GM23338 (cell line): ENCODE measurements at regions not wholly inside any gene's neighbourhood (a gene's known extent, or its start where the extent isn't known, plus 50 kb on each side); places are given as distances from the start of the nearest gene placed in this dataset.
A peak's percentile ranks its signal among the peaks of the same experiment; 100 is the strongest.

ENCODE experiments used
- ATAC-seq: fragments of 200-7000 bp; cut with Tn5 transposase; 3 replicates; pipeline ENCODE4 v1.9.1; 2020
- DNase-seq: peaks from one replicate; pipeline ENCODE4 v3.0.0-alpha.2; 2015; ENCODE audit warnings: low spot score
- H2AFZ ChIP-seq: fragments of 200-600 bp; sonication (generic); 2 replicates; pipeline ENCODE4 v1.8.0; 2016; ENCODE audit warnings: antibody characterized with exemption, mild to moderate bottlenecking, moderate library complexity
- H3F3A ChIP-seq: fragments of 200-600 bp; sonication (generic); replicated peaks from 2 replicates; pipeline ENCODE4 v1.8.0; 2017; ENCODE audit warnings: antibody characterized with exemption, mixed run types, low read depth
- H3K27ac ChIP-seq: fragments of 200-600 bp; sonication (generic); 2 replicates; pipeline ENCODE4 v1.6.1; 2016; ENCODE audit warnings: low read depth
- H3K27me3 ChIP-seq: fragments of 200-600 bp; sonication (generic); 2 replicates; pipeline ENCODE4 v1.8.0; 2016; ENCODE audit warnings: mild to moderate bottlenecking, mixed run types, moderate library complexity; ENCODE audit not compliant: insufficient read depth
- H3K36me3 ChIP-seq: fragments of 200-600 bp; sonication (generic); 2 replicates; pipeline ENCODE4 v1.8.0; 2016; ENCODE audit warnings: mild to moderate bottlenecking; ENCODE audit not compliant: insufficient read depth
- H3K4me1 ChIP-seq: fragments of 200-600 bp; sonication (generic); 2 replicates; pipeline ENCODE4 v1.8.0; 2016; ENCODE audit warnings: mild to moderate bottlenecking, moderate library complexity; ENCODE audit not compliant: insufficient read depth
- H3K4me2 ChIP-seq: fragments of 200-600 bp; sonication (generic); 2 replicates; pipeline ENCODE4 v1.7.1; 2017; ENCODE audit warnings: mixed run types
- H3K4me3 ChIP-seq: fragments of 200-600 bp; sonication (generic); 2 replicates; pipeline ENCODE4 v1.6.1; 2016; ENCODE audit warnings: mixed run types
- H3K79me2 ChIP-seq: fragments of 200-600 bp; sonication (generic); replicated peaks from 2 replicates; pipeline ENCODE4 v1.8.0; 2017; ENCODE audit warnings: mild to moderate bottlenecking; ENCODE audit not compliant: insufficient read depth
- H3K9me2 ChIP-seq: fragments of 200-600 bp; sonication (generic); 2 replicates; pipeline ENCODE4 v1.8.0; 2017; ENCODE audit not compliant: insufficient read depth
- H4K20me1 ChIP-seq: fragments of 200-600 bp; sonication (generic); replicated peaks from 2 replicates; pipeline ENCODE4 v1.8.0; 2017; ENCODE audit warnings: mild to moderate bottlenecking; ENCODE audit not compliant: insufficient read depth
- H3K27ac Mint-ChIP-seq: 2 replicates; pipeline ENCODE4 v1.8.0; 2020; ENCODE audit warnings: inconsistent platforms, mild to moderate bottlenecking, moderate library complexity, mixed read lengths
- H3K27me3 Mint-ChIP-seq: 3 replicates; pipeline ENCODE4 v1.8.0; 2022; ENCODE audit warnings: low read depth, mild to moderate bottlenecking, moderate library complexity, mixed read lengths, inconsistent platforms; ENCODE audit not compliant: insufficient read depth, poor library complexity
- H3K36me3 Mint-ChIP-seq: 3 replicates; pipeline ENCODE4 v1.8.0; 2021; ENCODE audit warnings: low read depth, mild to moderate bottlenecking, inconsistent platforms, moderate library complexity, mixed read lengths
- H3K4me1 Mint-ChIP-seq: 3 replicates; pipeline ENCODE4 v1.8.0; 2020; ENCODE audit warnings: mild to moderate bottlenecking, inconsistent platforms, mixed read lengths
- H3K4me3 Mint-ChIP-seq: 3 replicates; pipeline ENCODE4 v1.8.0; 2021; ENCODE audit warnings: moderate library complexity, mild to moderate bottlenecking, inconsistent platforms, mixed read lengths
- H3K9me3 Mint-ChIP-seq: 3 replicates; pipeline ENCODE4 v1.8.0; 2020; ENCODE audit warnings: moderate library complexity, mild to moderate bottlenecking, inconsistent platforms, mixed read lengths
- CREB1 ChIP-seq: fragments of 250-450 bp; sonication (Bioruptor Pico); IDR thresholded peaks from 2 replicates; pipeline ENCODE4 v1.5.0; 2020; ENCODE audit warnings: low read depth, mild to moderate bottlenecking, moderate library complexity
- EZH2 ChIP-seq: fragments of 200-600 bp; sonication (generic); IDR thresholded peaks from one replicate; pipeline ENCODE4 v1.8.0; 2017; ENCODE audit warnings: antibody characterized with exemption, mild to moderate bottlenecking, low read depth; ENCODE audit not compliant: unreplicated experiment
- EZH2phosphoT487 ChIP-seq: fragments of 200-600 bp; sonication (generic); IDR thresholded peaks from one replicate; pipeline ENCODE4 v1.8.1; 2018; ENCODE audit warnings: antibody characterized with exemption; ENCODE audit not compliant: unreplicated experiment
- JUNB ChIP-seq: IDR thresholded peaks from one replicate; pipeline ENCODE4 v1.6.1; 2016; ENCODE audit warnings: antibody characterized with exemption; ENCODE audit not compliant: unreplicated experiment
- POLR2AphosphoS5 ChIP-seq: IDR thresholded peaks from 2 replicates; pipeline ENCODE4 v1.6.1; 2016; ENCODE audit warnings: antibody characterized with exemption, low read depth
- ZNF114 ChIP-seq: fragments of 250-450 bp; sonication (Bioruptor Pico); IDR thresholded peaks from 2 replicates; pipeline ENCODE4 v1.5.0; 2020; ENCODE audit warnings: mild to moderate bottlenecking, moderate library complexity
- ZNF331 ChIP-seq: fragments of 250-450 bp; sonication (Bioruptor Pico); IDR thresholded peaks from 2 replicates; pipeline ENCODE4 v1.5.0; 2020; ENCODE audit warnings: low read depth, mild to moderate bottlenecking, moderate library complexity
- TF ChIP-seq, protein P1 (sequence below): fragments of 250-450 bp; sonication (Bioruptor Pico); IDR thresholded peaks from 2 replicates; pipeline ENCODE4 v1.5.0; 2020; ENCODE audit warnings: mild to moderate bottlenecking, moderate library complexity
- TF ChIP-seq, protein P2 (sequence below): IDR thresholded peaks from one replicate; pipeline ENCODE4 v1.6.1; 2018; ENCODE audit warnings: antibody characterized with exemption; ENCODE audit not compliant: unreplicated experiment
- TF ChIP-seq, protein P3 (sequence below), 2 experiments: fragments of 200-600 bp in 1 of 2; sonication (generic) in 1 of 2; conservative IDR thresholded peaks; 2 replicates each; pipeline versions ENCODE4 v1.5.1 to v1.6.1; 2016 to 2017; ENCODE audit warnings: antibody characterized with exemption in 2 of 2, low read depth in 2 of 2, mild to moderate bottlenecking in 2 of 2, moderate library complexity in 1 of 2

DNA sequence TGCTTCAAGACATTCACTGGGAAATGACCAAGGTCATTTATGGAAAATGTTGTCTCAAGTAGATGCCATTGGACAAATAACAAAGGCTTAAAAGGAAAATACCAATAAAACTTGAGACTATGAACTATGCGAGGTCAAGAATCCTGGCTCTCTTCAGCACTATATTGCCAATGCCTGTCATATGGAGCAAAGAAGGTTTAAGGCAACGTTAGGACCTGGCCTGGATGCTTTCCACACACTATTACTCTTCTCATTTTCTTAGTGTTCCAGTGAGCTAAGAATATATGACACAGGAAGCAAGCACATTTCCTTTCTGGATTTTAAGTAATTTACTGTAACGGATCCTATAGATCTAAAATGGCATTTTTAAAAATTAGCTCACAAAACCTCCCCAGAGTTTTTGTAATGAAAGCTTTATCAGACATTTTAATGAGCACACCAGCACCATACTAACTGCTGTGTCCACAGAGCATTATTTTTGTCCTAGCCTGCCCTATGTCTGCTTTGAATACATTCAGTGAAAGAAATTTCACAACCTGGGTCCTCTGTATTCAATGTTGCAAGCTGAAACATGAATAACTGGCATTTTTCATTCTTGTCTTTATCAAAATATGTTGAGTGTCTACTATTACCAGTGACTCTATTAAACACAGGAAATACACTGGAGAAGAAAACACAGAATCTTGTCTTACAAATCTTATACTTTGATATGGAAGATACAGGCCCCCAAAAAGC, 315.6 kb downstream of the CETN3 start:
- no peak overlapping the region for H3K4me2 ChIP-seq
- no peaks in the 10 kb centered on the region for H3K79me2 ChIP-seq
- TF ChIP-seq CREB1 (CRISPR knock-in tag) (no peak), ZNF114 (CRISPR knock-in tag) (no peak), EZH2 (no peak)
- TF ChIP-seq, protein P1, sequence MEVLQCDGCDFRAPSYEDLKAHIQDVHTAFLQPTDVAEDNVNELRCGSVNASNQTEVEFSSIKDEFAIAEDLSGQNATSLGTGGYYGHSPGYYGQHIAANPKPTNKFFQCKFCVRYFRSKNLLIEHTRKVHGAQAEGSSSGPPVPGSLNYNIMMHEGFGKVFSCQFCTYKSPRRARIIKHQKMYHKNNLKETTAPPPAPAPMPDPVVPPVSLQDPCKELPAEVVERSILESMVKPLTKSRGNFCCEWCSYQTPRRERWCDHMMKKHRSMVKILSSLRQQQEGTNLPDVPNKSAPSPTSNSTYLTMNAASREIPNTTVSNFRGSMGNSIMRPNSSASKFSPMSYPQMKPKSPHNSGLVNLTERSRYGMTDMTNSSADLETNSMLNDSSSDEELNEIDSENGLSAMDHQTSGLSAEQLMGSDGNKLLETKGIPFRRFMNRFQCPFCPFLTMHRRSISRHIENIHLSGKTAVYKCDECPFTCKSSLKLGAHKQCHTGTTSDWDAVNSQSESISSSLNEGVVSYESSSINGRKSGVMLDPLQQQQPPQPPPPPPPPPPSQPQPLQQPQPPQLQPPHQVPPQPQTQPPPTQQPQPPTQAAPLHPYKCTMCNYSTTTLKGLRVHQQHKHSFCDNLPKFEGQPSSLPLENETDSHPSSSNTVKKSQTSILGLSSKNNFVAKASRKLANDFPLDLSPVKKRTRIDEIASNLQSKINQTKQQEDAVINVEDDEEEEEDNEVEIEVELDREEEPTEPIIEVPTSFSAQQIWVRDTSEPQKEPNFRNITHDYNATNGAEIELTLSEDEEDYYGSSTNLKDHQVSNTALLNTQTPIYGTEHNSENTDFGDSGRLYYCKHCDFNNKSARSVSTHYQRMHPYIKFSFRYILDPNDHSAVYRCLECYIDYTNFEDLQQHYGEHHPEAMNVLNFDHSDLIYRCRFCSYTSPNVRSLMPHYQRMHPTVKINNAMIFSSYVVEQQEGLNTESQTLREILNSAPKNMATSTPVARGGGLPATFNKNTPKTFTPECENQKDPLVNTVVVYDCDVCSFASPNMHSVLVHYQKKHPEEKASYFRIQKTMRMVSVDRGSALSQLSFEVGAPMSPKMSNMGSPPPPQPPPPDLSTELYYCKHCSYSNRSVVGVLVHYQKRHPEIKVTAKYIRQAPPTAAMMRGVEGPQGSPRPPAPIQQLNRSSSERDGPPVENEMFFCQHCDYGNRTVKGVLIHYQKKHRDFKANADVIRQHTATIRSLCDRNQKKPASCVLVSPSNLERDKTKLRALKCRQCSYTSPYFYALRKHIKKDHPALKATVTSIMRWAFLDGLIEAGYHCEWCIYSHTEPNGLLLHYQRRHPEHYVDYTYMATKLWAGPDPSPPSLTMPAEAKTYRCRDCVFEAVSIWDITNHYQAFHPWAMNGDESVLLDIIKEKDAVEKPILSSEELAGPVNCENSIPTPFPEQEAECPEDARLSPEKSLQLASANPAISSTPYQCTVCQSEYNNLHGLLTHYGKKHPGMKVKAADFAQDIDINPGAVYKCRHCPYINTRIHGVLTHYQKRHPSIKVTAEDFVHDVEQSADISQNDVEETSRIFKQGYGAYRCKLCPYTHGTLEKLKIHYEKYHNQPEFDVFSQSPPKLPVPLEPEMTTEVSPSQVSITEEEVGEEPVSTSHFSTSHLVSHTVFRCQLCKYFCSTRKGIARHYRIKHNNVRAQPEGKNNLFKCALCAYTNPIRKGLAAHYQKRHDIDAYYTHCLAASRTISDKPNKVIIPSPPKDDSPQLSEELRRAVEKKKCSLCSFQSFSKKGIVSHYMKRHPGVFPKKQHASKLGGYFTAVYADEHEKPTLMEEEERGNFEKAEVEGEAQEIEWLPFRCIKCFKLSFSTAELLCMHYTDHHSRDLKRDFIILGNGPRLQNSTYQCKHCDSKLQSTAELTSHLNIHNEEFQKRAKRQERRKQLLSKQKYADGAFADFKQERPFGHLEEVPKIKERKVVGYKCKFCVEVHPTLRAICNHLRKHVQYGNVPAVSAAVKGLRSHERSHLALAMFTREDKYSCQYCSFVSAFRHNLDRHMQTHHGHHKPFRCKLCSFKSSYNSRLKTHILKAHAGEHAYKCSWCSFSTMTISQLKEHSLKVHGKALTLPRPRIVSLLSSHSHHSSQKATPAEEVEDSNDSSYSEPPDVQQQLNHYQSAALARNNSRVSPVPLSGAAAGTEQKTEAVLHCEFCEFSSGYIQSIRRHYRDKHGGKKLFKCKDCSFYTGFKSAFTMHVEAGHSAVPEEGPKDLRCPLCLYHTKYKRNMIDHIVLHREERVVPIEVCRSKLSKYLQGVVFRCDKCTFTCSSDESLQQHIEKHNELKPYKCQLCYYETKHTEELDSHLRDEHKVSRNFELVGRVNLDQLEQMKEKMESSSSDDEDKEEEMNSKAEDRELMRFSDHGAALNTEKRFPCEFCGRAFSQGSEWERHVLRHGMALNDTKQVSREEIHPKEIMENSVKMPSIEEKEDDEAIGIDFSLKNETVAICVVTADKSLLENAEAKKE (CRISPR knock-in tag) = no peak
- no peak overlapping the region for H3K4me3 ChIP-seq
- Mint-ChIP-seq H3K27me3 (no peaks in the 10 kb centered on the region), H3K4me3 (no peak overlapping the region), H3K27ac (peak overlapping the region; percentile 51; the same call in 1 of the 2 replicates), H3K36me3 (no peaks in the 10 kb centered on the region), H3K9me3 (peaks cover 2% of the 10 kb centered on the region; the same call in 1 of the 3 replicates), H3K4me1 (no peaks in the 10 kb centered on the region)
- no peak for DNase-seq
- H3K27me3 ChIP-seq = no peaks in the 10 kb centered on the region
- no peaks in the 10 kb centered on the region for H4K20me1 ChIP-seq
- H3K36me3 ChIP-seq = no peaks in the 10 kb centered on the region
- H2AFZ ChIP-seq = no peak overlapping the region
- H3F3A ChIP-seq = no peaks in the 10 kb centered on the region
- no peaks in the 10 kb centered on the region for H3K4me1 ChIP-seq
- H3K27ac ChIP-seq = no peak overlapping the region
- no peak for ATAC-seq
- no peaks in the 10 kb centered on the region for H3K9me2 ChIP-seq

DNA sequence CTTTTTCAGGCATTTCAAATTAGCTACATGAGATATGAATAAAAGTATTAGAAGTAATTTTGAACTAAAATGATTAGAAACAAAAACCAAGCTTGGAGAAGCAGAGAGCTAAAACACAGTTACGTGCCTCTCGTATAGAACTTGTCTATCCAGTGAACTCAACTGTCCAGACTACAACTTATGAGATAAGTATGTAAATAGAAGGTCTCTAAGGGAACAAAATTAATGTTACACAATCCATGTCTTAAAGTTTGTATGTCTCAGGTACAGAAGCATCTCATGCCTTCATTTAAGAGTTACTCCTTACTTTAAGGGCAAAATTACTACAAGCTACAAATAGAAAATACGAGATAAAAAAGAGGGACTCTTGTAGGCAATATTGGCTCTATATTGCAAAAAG, 316.8 kb downstream of the CETN3 start:
- H3K36me3 Mint-ChIP-seq = no peaks in the 10 kb centered on the region
- no peak for TF ChIP-seq JUNB
- TF ChIP-seq EZH2phosphoT487 = no peak
- TF ChIP-seq ZNF331 (CRISPR knock-in tag) = no peak
- TF ChIP-seq, protein P2, sequence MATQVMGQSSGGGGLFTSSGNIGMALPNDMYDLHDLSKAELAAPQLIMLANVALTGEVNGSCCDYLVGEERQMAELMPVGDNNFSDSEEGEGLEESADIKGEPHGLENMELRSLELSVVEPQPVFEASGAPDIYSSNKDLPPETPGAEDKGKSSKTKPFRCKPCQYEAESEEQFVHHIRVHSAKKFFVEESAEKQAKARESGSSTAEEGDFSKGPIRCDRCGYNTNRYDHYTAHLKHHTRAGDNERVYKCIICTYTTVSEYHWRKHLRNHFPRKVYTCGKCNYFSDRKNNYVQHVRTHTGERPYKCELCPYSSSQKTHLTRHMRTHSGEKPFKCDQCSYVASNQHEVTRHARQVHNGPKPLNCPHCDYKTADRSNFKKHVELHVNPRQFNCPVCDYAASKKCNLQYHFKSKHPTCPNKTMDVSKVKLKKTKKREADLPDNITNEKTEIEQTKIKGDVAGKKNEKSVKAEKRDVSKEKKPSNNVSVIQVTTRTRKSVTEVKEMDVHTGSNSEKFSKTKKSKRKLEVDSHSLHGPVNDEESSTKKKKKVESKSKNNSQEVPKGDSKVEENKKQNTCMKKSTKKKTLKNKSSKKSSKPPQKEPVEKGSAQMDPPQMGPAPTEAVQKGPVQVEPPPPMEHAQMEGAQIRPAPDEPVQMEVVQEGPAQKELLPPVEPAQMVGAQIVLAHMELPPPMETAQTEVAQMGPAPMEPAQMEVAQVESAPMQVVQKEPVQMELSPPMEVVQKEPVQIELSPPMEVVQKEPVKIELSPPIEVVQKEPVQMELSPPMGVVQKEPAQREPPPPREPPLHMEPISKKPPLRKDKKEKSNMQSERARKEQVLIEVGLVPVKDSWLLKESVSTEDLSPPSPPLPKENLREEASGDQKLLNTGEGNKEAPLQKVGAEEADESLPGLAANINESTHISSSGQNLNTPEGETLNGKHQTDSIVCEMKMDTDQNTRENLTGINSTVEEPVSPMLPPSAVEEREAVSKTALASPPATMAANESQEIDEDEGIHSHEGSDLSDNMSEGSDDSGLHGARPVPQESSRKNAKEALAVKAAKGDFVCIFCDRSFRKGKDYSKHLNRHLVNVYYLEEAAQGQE = no peak
- no peak for TF ChIP-seq POLR2AphosphoS5
- no peak for TF ChIP-seq EZH2
- TF ChIP-seq, protein P3, sequence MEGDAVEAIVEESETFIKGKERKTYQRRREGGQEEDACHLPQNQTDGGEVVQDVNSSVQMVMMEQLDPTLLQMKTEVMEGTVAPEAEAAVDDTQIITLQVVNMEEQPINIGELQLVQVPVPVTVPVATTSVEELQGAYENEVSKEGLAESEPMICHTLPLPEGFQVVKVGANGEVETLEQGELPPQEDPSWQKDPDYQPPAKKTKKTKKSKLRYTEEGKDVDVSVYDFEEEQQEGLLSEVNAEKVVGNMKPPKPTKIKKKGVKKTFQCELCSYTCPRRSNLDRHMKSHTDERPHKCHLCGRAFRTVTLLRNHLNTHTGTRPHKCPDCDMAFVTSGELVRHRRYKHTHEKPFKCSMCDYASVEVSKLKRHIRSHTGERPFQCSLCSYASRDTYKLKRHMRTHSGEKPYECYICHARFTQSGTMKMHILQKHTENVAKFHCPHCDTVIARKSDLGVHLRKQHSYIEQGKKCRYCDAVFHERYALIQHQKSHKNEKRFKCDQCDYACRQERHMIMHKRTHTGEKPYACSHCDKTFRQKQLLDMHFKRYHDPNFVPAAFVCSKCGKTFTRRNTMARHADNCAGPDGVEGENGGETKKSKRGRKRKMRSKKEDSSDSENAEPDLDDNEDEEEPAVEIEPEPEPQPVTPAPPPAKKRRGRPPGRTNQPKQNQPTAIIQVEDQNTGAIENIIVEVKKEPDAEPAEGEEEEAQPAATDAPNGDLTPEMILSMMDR (conservative IDR thresholded peaks at IDR 0.05; ENCODE audit: low read depth in 2 of 2) = no peak

More for the DNA sequence above, 316.8 kb downstream of the CETN3 start:
- ATAC-seq = no peak
- H3K27me3 ChIP-seq = no peaks in the 10 kb centered on the region
- DNase-seq = no peak
- H3K9me2 ChIP-seq = no peaks in the 10 kb centered on the region
- no peaks in the 10 kb centered on the region for H3K79me2 ChIP-seq
- no peak overlapping the region for H3K27ac ChIP-seq
- H3K9me3 Mint-ChIP-seq = peaks cover 3% of the 10 kb centered on the region; the same call in 2 of the 3 replicates
- no peak overlapping the region for H3K4me3 Mint-ChIP-seq
- H3K4me3 ChIP-seq = no peak overlapping the region
- no peaks in the 10 kb centered on the region for H4K20me1 ChIP-seq
- H3K4me1 ChIP-seq = no peaks in the 10 kb centered on the region
- H3K27me3 Mint-ChIP-seq = no peaks in the 10 kb centered on the region
- H3F3A ChIP-seq = no peaks in the 10 kb centered on the region
- no peaks in the 10 kb centered on the region for H3K4me1 Mint-ChIP-seq
- no peak overlapping the region for H3K27ac Mint-ChIP-seq
- no peak overlapping the region for H2AFZ ChIP-seq
- no peak overlapping the region for H3K4me2 ChIP-seq
- H3K36me3 ChIP-seq = no peaks in the 10 kb centered on the region
